ENCODE measurements at regions not wholly inside any gene's neighbourhood (a gene's known extent, or its start where the extent isn't known, plus 50 kb on each side); places are given as distances from the start of the nearest gene placed in this dataset.

DNA sequence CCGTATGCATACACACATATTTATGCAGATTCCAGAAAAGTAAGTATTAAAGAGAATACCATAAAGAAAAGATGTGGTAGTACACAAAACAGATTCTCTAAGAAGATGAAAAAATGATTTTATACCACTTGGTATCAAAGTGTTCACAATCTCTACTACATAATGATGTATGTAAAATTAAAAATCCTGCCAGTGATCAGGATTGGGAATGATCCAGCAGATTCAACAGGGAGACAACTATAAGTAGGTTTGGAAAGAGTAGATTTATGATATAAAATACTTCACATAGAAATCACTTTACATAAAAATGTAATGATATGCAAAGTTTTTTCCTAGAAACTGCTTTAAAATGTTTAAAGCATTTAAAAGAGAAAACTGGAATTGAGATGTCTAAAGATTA, 447.0 kb downstream of the CNTNAP4 start:
- DNase-seq (ENCODE audit: low spot score): no peak

DNA sequence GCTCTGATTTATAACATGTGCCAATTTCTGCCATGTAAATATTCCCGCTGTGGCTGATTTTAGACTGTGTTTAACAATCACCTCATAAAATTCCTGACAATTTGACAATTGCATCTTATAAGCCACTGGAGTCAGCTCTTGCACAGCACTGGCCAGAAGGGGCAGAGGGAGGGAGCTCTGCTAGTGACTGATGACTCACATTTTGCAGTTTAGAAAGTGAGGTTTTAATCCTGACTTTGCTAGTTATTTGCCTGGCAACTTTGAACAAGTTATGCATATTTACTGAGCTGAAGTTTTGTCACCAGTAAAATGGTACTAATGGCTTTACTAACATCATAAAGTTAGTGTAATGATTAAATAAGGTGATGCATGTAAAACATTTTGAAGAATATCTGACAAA, 452.3 kb downstream of the CNTNAP4 start:
- no peak for DNase-seq (ENCODE audit: low spot score)

DNA sequence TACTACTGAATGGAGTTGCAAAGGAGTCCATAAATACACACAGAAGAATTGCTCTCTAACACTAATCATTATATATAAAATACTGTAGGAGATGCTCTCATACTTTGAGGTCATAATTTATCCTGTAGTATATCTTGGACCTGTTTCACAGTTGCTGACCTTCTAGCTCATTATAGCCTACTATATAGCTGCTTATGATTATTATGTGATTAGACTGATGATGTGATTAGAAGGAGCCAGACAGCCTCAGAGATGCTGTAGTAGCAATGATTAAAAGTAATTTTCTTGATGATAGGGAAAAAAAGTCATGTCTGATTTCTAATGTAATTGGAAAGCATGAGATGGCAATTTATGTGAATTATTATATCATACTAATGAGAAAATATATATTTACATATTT, 455.7 kb downstream of the CNTNAP4 start:
- DNase-seq (ENCODE audit: low spot score): no peak

DNA sequence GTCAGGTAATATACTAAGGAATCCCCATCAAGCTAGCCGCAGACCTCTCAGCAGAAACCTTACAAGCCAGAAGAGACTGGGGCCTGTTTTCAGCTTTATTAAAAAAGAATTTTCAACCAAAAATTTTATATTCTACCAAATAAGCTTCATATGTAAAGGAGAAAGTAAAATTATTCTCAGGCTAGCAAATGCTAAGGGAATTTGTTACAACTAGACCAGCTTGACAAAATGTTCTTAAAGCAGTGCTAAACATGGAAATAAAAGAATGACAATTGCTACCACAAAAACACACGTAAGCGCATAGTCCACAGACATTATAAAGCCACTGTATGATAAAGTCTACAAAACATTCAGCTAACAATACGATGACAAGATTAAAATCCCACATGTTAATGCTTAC, 449.4 kb upstream of the MON1B start:
- no peak for DNase-seq (ENCODE audit: low spot score)

DNA sequence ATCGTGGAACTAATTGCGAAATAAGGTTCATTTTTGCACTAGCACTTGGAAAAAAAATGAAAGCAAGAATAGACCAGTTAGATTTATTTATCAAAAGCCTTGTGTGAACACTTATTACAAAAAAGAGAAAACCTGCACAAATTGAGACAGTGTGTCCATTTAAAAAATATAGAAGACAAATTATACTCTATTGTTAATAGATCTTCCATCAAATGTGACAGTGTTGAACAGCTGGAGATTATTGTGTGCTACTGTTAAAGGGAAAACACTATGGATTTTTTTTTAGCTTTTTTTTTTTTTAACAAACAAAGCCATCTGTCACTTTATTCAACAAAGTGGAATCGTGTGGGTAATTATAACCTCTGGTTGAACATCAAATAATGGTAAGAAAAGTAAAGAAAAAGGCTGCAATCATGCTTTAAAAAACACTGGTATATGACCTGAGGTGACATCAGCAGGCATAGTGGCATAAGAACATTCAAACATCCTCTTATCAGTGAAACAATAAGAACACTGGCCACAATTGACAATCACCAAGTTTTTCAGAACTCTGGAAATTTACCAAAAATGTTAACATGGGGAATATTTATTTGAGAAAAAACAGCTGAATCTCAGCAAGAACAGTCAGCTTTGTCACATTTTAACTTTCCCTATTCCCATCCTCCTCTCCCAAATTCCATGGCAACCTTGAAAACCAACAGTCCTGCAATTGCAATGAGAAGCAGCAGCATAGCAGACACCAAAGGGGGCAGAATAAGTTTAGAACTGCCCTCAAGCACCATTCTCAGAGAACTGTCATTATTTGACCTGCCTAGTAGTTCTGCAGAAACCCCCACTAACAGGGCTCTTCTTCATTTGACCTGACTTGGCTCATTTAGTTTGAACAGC, 442.3 kb upstream of the MON1B start:
- DNase-seq (ENCODE audit: low spot score): no peak

DNA sequence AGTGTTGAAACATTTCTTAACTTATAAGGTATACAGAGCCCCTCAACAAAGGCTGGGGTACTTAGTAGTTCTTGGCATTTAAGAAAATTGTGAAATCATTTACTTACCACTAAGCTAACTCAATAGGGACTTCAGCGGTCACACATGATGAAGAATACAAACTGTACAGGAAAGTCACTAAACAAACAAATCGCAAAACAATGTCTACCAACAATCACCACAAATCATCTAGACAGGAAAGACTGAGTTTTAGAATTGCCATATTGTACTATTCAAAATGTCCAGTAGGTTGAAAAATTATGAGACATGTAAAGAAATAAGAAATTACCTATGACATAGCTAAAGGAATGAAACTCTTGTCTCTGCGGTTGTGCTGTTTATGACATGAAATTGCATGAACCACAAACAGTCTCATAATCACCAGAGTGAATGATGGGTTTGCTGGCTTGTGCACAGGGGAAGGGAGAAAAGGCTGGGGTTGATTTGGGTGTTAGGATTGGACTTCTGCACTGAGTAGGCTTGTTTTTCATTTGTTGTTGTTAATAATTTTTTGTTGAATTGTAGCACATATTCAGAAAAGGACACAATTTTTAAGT, 441.1 kb upstream of the MON1B start:
- DNase-seq (ENCODE audit: low spot score): no peak

DNA sequence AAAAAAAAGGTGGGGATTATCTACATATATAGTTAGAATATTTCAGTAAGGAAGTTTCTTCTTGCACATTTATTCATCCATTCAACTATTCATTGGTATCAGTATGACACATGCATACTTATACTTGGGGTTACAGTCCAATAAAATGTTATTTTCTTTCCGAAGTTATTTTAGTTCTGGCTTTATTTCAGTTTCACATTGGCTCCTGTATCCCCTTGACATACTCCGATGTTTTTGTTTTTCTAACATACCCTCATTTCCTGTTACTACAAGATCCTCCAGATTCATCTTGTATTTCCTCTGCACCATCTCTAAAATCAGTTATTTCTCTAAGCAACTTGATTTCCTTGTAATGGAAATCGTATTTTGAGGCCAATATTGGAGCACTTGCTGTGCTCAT, 435.5 kb upstream of the MON1B start:
- DNase-seq (ENCODE audit: low spot score): no peak

DNA sequence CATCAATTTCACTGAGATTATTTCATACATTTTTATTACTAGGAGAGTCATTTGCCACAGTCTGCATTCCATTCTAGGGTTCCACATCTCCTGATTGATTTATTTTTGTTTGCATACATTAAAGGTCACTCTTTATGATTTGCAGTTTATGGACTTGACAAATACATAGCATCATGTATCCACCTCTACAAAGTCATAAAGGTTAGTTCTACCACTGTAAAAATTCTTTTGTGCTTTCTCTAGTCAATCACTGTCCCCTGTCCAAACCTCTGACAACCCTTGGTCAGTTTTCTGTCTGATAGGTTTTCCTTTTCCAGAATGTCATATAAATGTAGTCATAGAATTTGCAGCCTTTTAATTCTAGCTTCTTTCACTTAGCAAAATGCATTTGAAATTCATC, 434.6 kb upstream of the MON1B start:
- DNase-seq (ENCODE audit: low spot score): no peak

DNA sequence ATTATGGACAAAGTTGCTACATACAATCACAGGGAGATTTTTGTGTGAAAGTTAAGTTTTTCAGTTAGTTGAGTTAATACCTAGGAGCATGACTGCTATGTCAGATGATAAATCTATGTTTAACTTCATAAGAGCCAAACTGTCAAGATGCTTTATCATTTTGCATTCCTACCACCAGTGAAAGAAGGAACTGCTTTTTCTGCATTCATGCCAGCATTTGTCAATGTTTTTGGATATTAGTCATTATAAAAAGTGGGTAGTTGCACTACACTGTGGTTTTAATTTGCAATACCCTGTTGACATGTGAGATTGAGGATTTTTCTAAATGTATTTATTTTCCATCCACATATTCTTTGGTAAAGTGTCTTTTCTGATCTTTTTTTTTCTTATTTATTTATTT, 434.0 kb upstream of the MON1B start:
- no peak for DNase-seq (ENCODE audit: low spot score)

DNA sequence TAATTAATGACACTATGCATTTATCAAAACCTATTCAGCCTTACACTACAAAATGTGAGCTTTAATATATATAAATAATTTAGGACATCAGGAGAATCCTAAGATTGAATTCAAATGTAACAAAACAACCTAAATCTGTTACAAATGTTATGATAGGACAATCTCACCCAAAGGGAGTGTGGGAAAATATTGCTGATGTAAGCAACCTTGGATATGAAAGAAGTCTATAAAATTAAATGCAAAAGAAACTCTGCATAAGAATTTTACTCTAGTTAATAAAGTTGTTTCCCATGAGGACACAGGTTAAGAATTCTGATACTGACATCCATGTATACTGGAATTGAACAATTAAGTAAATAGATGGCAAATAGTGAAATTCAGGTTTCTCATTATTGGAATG, 424.5 kb upstream of the MON1B start:
- DNase-seq (ENCODE audit: low spot score): no peak

DNA sequence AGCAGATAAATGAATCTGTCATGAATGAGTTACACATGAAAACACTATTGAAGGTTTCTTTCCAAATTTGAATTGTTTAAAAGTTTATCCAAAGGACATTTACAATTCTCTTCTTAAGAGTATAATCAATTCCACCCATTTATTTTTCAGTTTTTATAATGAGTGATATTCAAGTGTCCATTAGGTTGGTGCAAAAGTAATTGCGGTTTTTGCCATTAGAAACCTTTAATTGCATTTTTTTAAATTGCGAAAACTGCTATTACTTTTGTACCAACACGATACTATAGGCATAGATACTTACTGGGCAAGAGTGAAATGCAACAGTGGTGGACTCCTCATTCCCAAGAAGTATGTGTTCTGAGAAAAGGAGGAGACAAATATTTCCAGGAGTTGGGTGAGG, 422.7 kb upstream of the MON1B start:
- DNase-seq (ENCODE audit: low spot score): no peak

DNA sequence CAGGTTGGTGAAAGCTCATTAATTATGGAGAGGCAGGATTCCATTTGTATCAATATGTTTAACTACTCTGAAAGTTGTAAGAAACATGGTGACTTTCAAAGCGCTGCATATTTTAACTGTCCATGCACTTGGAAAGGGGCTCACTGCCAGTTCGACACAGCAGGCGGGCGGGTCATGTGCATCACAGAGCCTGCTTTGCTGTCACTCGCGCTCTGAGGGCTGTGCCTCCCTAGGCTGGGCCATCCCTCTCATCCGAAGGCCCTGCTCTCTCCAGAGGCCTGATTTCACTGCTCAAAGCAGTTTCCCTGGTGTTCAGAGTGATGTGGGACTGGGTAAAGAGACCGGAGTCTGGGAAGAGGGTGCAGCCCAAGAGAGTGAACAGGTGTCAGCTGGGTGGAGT, 422.0 kb upstream of the MON1B start:
- no peak for DNase-seq (ENCODE audit: low spot score)

DNA sequence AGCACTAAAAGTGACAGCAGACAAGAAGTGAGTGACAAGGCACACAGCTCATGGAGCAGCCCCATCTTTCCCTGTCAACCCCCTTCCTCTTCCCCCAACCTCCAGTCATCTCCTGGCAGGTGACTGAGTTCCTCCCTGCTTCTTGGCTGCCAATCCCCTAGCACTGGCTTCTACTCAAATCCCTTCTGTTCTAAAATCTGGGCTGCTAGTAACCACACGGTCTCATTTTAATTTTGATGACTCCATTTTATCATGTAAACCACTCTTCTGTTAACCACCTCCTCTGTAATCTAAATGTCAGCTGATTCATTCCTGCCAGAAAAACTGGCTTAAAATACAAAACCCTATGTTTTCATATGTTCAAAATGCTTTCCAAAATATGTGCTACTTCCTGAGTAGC, 419.8 kb upstream of the MON1B start:
- DNase-seq (ENCODE audit: low spot score): no peak

DNA sequence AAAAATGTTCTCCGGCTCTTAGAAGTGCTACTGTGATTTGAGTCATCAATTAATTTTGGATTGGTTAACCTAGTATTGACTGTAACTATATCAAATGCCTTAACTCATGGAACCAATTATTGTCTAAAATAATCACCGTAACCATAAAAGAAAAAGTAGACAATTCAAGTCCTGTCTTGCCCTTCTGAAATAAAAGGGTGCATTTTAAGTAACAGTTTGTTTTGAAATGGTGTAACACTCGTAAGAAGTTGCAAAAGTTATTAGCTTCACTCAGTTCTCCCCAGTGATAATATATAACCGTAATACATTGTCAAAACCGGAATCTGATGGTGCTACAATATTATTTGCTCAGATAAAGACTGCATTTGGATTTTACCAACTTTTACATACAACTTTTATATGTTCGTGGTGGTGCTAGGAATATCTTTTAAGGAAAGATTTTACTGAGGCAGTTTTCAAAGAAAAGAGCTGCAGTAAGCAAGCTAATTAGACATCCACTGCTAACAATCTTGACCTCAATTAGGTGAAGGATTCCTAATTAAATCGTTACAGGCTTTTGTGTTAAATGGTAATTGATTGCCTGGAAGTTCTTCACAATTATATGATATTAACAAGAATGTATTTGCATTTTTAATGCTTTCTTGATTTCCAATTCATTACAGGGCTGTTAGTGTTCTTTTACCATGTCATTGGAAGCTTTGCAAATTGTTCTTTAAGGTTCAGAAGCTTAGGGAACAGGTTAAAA, 413.1 kb upstream of the MON1B start:
- DNase-seq (ENCODE audit: low spot score): no peak

DNA sequence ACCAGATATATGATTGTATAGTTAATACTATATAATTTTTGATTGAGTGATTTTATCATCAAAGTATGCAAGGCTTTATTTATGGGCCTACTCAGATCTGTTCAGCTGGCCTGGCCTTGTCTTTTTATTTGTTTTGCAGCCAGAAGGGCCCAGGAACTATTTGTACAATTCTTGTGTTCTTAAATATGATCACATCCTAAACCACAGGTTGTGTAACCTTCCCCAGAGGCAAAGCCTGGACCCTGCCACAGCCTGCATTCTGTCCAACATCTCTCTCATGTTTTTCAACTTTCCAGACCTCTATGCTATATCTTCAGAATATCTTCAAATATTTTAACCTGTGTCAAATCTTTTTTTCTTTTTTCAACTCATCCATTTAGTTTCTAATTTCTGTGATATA, 410.4 kb upstream of the MON1B start:
- DNase-seq (ENCODE audit: low spot score): no peak

DNA sequence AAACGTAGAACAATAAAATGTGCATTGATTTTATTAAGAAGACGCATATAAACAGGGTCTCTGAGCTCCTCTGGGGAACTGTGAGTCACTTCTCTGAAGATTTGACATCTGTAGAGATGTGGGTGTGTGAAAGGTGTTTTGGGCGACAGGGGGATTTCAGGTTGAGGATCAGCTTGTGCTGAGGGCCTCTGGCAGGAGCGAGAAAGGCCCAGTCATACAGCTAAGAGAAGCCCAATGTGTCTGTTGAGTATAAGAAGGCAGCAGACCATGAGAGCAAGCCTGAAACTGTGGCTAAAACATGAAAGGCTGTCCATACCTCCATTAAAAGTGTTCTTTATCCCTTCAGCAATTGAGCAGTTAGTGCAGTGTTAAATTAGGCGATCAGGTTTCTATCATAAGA, 406.5 kb upstream of the MON1B start:
- no peak for DNase-seq (ENCODE audit: low spot score)

DNA sequence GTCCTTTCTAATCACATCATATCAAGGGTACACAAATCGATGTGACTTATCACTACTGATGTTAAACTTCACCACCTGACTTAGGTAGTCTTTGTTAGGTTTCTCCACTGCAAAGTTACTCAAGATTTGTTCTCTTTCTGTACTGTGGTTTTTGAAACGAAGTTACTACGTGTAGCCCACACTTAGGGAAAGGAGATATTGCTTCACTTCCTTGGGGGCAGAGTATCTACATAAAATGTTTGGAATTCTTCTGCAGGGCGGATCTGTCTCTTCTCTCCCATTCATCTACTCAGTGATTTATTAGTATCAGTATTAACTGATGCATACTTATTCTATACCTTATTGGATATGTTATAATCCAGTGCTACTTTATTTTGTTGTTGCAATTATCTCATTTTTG, 403.6 kb upstream of the MON1B start:
- DNase-seq (ENCODE audit: low spot score): no peak

DNA sequence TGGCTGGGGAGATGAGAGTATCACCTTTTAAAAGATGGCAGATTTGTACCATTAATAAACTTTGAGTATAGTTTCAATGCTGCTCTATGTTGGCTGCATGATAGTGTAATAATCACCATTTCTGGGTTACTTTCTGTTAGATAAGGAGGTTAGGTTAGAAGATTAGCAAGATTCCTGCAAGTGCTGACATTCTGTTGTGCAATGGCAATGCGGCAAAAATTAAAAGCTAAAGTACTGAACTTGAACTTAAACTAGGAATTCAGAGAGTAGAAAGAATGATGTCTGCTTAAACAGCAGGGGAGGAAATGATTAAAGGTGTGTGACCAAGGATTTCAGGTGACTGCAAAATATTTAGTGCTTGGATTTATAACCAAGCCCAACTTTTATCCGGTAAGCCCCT, 399.8 kb upstream of the MON1B start:
- DNase-seq (ENCODE audit: low spot score): no peak

DNA sequence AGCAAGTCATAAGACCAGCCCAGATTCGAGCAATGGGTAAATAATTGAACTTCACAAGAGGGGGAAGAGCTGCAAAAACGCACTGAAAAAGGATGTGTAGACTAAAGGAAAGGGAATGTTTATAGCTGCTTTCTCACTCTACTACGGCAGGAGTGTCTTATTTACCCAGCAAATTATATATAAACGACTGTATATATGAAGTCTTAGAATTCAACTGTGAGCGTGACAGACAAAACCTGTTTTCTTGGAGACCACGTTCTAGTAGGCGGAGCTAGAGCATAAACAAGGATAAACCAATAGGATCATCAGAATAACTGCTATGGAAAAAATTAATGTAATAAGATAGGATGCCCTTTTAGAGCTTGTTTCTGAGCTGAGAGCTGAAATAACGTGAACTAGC, 394.6 kb upstream of the MON1B start:
- DNase-seq (ENCODE audit: low spot score): no peak

DNA sequence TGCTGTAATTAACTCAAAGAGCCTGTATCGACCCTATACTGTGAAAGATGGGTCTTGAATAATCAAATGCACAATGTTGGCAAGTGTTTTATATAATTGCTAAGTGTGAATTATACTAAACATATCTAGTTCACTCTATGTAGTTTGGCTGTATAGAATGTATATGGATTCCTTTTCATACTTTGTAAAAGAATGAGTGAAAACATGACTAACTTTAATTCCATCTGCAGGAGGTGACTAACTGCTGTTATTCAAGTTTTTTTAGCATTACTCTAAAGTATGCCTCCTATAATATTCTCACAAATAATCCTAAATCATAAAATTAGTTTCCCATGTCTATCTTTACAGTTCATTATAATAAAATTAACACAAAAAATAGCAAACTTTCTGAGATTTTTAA, 394.0 kb upstream of the MON1B start:
- no peak for DNase-seq (ENCODE audit: low spot score)

DNA sequence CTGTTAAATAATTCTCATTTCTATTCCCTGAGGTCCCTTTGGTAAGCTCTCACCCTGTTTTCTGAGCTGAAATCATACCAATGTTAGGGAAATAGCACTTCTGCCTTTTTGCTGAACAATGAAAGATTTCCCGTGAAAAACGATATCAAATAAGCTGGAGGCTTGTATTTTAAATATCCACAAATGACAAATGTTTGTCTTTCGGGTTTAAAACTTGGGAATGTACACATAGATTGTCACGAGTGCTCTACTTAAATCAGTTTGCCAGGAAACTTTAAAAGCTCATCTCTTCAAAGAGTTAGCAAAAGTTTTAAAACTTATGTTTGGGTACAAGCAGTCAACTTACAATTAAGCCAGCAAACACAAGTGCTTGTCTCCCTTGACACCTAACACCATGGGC, 393.5 kb upstream of the MON1B start:
- no peak for DNase-seq (ENCODE audit: low spot score)

DNA sequence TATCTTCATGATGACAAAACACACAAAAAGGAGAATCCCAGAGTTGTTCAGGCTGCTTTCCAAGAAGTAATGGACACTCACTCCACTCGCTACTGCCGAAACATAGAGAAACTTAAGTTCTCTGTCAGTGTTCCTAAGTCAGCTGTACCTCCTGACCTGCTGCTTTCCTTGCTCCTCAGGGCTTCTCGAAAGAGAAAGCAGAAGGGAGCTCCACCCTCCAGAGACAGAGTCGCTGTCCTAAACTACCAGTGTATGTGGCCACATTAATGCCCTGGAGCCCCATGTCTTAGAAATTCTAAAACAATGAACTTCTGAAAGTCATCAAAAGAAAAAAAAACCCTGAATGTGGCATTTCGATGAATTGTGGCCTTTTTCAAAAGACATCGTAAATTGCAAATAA, 390.8 kb upstream of the MON1B start:
- no peak for DNase-seq (ENCODE audit: low spot score)

DNA sequence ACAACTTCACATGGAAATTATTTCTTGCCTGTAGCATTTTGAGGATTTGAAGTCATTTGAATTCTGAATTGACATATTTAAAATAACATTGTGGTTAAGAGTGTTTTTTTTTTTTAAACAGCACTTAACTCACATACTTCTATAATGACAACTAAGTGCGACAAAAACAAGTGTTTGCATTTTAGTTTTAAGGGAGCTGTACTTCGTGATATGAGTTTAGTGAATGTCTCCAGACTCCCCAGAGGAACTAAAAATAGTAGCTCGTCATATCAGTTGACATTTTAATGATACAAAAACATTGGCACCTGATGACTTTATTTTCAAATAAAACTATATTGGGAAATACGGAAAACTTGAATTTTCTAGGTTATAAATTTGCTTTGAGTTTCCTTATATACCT, 389.6 kb upstream of the MON1B start:
- DNase-seq (ENCODE audit: low spot score): no peak
